ENCODE measurements at regions not wholly inside any gene's neighbourhood (a gene's known extent, or its start where the extent isn't known, plus 50 kb on each side); places are given as distances from the start of the nearest gene placed in this dataset.

DNA sequence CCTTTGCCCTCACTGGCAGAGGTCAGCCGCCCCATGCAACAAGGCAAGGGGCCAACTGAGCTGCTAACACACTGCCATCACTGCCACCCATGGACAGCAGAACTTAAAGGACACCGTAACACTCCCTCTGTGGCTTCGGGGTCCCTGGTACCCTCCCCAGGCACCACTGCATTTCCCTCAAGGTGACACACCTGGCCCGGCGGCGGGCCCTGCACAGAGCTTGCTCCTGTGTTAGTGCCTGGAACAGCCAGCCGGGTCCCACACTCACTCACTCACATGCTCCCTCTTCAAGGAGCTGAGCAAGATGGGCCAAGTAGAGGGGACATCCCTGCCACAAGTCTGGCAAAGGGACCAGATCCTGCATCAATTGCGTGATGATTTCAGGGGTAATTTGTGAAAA is 126.5 kb upstream of the SOX4 start:
- Histone ChIP-seq H3K4me1 (no peaks in the 10 kb centered on the region), H3K36me3 (no peaks in the 10 kb centered on the region), H3K27ac (no peak overlapping the region), H3K4me3 (no peak overlapping the region), H3K27me3 (no peaks in the 10 kb centered on the region), H3K9me3 (peaks cover 0 to 8% (median 0%) of the 10 kb centered on the region in 3 donors)
- no peak for ATAC-seq
- WGBS, 2 donors (ENCODE audit: low coverage in 1 of 2) = 90 to 100% methylated on average over 2 to 5 of the region's 8 CpGs
- TF ChIP-seq EP300 (IDR thresholded peaks at IDR 0.05) = no peak
- TF ChIP-seq, protein P1, sequence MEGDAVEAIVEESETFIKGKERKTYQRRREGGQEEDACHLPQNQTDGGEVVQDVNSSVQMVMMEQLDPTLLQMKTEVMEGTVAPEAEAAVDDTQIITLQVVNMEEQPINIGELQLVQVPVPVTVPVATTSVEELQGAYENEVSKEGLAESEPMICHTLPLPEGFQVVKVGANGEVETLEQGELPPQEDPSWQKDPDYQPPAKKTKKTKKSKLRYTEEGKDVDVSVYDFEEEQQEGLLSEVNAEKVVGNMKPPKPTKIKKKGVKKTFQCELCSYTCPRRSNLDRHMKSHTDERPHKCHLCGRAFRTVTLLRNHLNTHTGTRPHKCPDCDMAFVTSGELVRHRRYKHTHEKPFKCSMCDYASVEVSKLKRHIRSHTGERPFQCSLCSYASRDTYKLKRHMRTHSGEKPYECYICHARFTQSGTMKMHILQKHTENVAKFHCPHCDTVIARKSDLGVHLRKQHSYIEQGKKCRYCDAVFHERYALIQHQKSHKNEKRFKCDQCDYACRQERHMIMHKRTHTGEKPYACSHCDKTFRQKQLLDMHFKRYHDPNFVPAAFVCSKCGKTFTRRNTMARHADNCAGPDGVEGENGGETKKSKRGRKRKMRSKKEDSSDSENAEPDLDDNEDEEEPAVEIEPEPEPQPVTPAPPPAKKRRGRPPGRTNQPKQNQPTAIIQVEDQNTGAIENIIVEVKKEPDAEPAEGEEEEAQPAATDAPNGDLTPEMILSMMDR (IDR thresholded peaks at IDR 0.05) = no peak
- TF ChIP-seq POLR2AphosphoS5 (IDR thresholded peaks at IDR 0.05) = no peak
- TF ChIP-seq POLR2A (IDR thresholded peaks at IDR 0.05) = no peak

DNA sequence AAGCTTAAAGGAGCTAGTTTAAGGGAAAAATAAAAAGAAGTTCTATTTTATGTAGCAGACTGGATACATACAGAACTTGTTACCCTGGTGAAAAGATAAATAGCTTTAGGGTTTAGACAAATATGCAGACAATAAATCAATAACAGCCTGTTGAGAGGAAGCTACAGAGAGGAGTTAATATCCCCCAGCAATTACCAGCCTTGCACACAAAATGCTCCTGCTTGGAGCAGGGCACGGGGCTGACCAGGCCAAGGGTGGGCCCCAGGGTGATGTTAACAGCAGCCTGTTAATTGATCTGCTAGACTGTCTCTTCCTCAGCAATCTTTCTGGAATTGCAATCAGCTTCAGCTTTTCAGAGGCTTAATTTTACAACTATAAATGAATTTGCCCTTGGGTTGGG is 125.1 kb upstream of the SOX4 start:
- peaks cover 0 to 8% (median 0%) of the 10 kb centered on the region in 3 donors for H3K9me3 ChIP-seq
- H3K36me3 ChIP-seq = no peaks in the 10 kb centered on the region
- H3K27ac ChIP-seq = no peak overlapping the region
- WGBS, 2 donors (ENCODE audit: low coverage in 1 of 2) = 90 to 100% methylated on average over 1 of the region's 1 CpG
- ATAC-seq = no peak
- H3K27me3 ChIP-seq = no peaks in the 10 kb centered on the region
- no peak overlapping the region for H3K4me3 ChIP-seq
- TF ChIP-seq POLR2AphosphoS5 (IDR thresholded peaks at IDR 0.05) (no peak), POLR2A (IDR thresholded peaks at IDR 0.05) (no peak), EP300 (IDR thresholded peaks at IDR 0.05) (no peak)
- TF ChIP-seq, protein P1 (IDR thresholded peaks at IDR 0.05) = no peak
- H3K4me1 ChIP-seq = no peaks in the 10 kb centered on the region

DNA sequence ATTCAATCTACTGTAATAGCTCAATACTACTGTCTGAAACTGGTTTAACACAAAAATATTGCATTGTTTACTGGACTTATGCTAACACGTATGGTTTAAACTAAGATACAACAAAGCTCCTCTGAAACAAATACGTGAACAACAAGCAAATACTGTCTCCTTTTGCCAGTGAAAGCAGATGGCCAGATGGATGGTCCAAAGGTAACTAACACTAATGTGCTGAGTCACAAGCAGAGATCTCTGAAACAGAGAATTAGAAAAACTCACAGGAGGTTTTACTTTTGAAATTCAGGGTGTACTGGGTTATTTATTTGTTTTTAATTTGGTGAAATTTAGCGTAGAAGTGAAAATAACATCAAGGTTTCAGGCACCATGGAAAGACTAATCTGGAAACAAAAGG is 124.3 kb upstream of the SOX4 start:
- TF ChIP-seq, protein P1 (IDR thresholded peaks at IDR 0.05) = no peak
- TF ChIP-seq POLR2A (IDR thresholded peaks at IDR 0.05) = no peak
- no peak for TF ChIP-seq POLR2AphosphoS5 (IDR thresholded peaks at IDR 0.05)
- TF ChIP-seq EP300 (IDR thresholded peaks at IDR 0.05) = no peak
- H3K4me1 ChIP-seq = no peaks in the 10 kb centered on the region
- no peaks in the 10 kb centered on the region for H3K36me3 ChIP-seq
- no peak for ATAC-seq
- H3K27me3 ChIP-seq = no peaks in the 10 kb centered on the region
- WGBS, 2 donors (ENCODE audit: low coverage in 1 of 2) = 74 to 85% methylated on average over 3 of the region's 3 CpGs
- H3K4me3 ChIP-seq = no peak overlapping the region
- no peak overlapping the region for H3K27ac ChIP-seq
- H3K9me3 ChIP-seq = peaks cover 0 to 8% (median 0%) of the 10 kb centered on the region in 3 donors

DNA sequence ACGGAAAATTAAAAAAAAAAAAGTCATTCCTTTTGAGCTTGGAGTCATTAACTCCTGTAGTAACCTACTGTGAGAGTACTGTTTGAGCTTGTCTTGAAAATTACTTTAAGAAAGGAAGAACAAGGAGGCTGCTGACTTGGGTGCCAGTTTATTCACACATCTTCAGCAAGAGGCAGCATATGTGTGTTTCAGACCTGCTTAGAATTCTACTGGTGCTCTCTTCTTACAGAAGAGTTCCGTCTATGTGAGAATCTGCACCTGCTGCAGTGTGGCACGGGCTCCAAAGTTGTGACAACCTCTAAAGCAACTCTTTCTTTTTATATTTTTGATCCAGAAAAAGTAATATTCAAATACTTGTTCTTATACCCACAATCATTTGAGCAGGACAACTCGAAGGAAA is 117.4 kb upstream of the SOX4 start:
- Histone ChIP-seq H3K4me3 (no peak overlapping the region), H3K27ac (no peak overlapping the region), H3K36me3 (no peaks in the 10 kb centered on the region), H3K9me3 (no peaks in the 10 kb centered on the region), H3K4me1 (peaks cover 0 to 7% (median 0%) of the 10 kb centered on the region in 3 donors), H3K27me3 (no peaks in the 10 kb centered on the region)
- ATAC-seq = no peak
- no peak for TF ChIP-seq EP300 (IDR thresholded peaks at IDR 0.05)
- no peak for TF ChIP-seq POLR2AphosphoS5 (IDR thresholded peaks at IDR 0.05)
- TF ChIP-seq POLR2A (IDR thresholded peaks at IDR 0.05) = no peak
- TF ChIP-seq, protein P1 (IDR thresholded peaks at IDR 0.05) = no peak
- 76 to 92% methylated on average over 2 to 4 of the region's 4 CpGs for WGBS, 2 donors (ENCODE audit: low coverage in 1 of 2)

DNA sequence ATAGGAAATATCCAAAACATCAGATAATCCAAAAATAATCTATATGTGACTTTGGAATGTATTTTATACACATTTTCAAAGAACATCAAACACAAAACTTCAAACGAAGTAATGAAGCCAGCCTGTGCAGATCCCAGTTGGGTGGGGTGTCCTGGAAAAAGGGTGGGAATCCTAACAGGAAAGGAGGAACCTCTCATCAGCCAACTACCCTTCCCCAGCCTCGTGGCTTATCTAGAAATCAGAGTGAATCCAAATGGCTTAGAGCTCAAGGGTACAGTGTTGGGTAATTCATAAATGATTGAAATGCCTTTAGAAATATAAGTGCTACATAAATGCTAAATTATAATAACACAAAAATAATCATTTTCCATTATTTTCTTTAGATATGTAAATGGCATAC is 115.1 kb upstream of the SOX4 start:
- H3K4me3 ChIP-seq = no peak overlapping the region
- H3K27ac ChIP-seq = no peak overlapping the region
- WGBS, 2 donors (ENCODE audit: low coverage in 1 of 2) = 45 to 66% methylated on average over 2 of the region's 2 CpGs
- no peak for ATAC-seq
- TF ChIP-seq POLR2AphosphoS5 (IDR thresholded peaks at IDR 0.05) (no peak), POLR2A (IDR thresholded peaks at IDR 0.05) (no peak)
- TF ChIP-seq, protein P1 (IDR thresholded peaks at IDR 0.05) = no peak
- H3K36me3 ChIP-seq = no peaks in the 10 kb centered on the region
- H3K27me3 ChIP-seq = no peaks in the 10 kb centered on the region
- peaks cover 0 to 7% (median 0%) of the 10 kb centered on the region in 3 donors for H3K4me1 ChIP-seq
- no peaks in the 10 kb centered on the region for H3K9me3 ChIP-seq
